ENCODE measurements at regions not wholly inside any gene's neighbourhood (a gene's known extent, or its start where the extent isn't known, plus 50 kb on each side); places are given as distances from the start of the nearest gene placed in this dataset.

- TF ChIP-seq EZH2 (IDR thresholded peaks at IDR 0.05; ENCODE audit: borderline replicate concordance, insufficient read depth, low read depth, low read length, poor library complexity, severe bottlenecking), result no peak
- TF ChIP-seq, protein P1, sequence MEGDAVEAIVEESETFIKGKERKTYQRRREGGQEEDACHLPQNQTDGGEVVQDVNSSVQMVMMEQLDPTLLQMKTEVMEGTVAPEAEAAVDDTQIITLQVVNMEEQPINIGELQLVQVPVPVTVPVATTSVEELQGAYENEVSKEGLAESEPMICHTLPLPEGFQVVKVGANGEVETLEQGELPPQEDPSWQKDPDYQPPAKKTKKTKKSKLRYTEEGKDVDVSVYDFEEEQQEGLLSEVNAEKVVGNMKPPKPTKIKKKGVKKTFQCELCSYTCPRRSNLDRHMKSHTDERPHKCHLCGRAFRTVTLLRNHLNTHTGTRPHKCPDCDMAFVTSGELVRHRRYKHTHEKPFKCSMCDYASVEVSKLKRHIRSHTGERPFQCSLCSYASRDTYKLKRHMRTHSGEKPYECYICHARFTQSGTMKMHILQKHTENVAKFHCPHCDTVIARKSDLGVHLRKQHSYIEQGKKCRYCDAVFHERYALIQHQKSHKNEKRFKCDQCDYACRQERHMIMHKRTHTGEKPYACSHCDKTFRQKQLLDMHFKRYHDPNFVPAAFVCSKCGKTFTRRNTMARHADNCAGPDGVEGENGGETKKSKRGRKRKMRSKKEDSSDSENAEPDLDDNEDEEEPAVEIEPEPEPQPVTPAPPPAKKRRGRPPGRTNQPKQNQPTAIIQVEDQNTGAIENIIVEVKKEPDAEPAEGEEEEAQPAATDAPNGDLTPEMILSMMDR (IDR thresholded peaks at IDR 0.05), result no peak
Observed at GRCh38 chr5:92559781-92560180, 1021.2 kb downstream of the NR2F1-AS1 start.

Data from B cell (primary cell).